Hypothalamus (tissue), 51 donors: ENCODE measurements at regions not wholly inside any gene's neighbourhood (a gene's known extent, or its start where the extent isn't known, plus 50 kb on each side); places are given as distances from the start of the nearest gene placed in this dataset.

Experiments used
- DNase-seq, 51 donors: peaks; one replicate each; lab custom pipeline; 2025; lab: John Stamatoyannopoulos, UW

GRCh38 chr11:127639916-127640315 lies 639.3 kb upstream of the KIRREL3 start:
- no peak for DNase-seq

GRCh38 chr11:127632976-127633680 lies 632.6 kb upstream of the KIRREL3 start:
- DNase-seq, result no peak

GRCh38 chr11:127632546-127632945 lies 632.0 kb upstream of the KIRREL3 start:
- DNase-seq, result no peak

DNA sequence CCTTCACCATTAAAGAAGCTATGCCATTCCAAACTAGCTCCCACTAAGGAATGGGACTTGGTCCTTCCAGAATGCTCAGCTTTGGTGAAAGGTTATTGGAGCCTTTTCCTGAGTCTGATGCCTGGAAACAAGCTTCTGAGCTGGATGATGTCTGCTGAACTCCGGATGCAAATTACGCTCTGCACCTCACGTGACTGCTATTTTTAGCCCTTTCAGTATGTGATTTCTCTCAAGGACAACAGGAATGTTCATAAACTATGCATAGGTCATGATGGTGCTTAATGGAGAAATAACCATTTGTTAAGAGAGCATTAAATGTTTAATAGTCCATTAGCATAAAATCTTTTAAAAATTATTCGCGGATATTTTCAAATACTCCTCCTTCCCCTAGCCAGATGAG lies 631.4 kb upstream of the KIRREL3 start:
- DNase-seq, result no peak

GRCh38 chr11:127629200-127629599 lies 628.6 kb upstream of the KIRREL3 start:
- no peak for DNase-seq

DNA sequence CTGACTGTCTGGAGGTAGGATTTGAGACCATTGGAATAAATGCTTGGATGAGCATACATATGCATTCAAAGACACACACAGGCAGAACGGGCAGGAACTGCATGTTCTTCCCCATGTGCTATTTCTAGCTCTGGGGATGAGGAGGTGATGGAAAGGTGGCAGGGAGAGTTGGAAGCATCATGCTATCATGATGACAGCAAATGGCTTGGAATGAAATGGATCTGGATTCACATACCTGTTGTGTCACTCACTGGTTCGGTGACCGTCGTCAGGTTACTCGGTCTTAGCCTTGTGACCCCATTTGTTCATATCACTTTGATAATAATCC lies 627.9 kb upstream of the KIRREL3 start:
- no peak for DNase-seq

DNA sequence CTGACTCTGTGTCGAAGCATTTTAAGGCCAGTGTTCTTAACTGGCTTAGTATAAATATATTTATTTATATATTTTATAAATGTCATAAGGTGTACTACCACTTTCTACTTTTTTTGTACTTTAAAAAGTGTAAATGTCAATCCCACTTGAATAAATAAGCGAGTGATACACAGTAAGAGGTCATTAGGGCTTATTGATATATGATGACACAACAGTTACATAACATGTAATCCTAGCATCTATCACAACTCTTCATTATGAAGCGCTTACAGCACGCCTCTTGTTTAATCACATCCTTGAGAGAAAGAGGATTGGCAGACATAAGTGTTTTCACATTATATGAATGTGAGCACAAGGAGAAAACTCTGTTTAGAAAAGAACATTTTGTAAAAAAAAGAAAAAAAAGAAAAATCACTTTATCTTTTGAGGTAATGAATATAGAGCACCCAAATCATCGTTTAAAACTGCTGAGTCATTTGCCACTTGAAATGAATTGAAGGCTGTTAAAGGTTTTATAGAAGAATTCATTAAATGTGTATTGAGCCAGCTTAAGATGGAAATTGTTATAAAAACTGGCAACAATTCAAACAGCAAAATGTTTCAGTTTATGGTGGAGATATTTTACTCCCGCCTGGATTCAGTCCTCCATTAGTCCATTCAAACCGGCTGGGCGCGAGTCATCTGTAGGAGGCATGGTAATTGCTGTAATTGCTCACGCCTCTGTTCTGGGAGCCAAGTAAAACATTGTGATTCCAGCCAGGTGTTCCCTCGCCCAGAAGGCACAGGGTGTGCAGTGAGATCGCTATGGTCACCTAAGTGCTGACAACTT lies 627.3 kb upstream of the KIRREL3 start:
- peak in 3 of 51 donors; percentile 1 to 44 (median 4) for DNase-seq

DNA sequence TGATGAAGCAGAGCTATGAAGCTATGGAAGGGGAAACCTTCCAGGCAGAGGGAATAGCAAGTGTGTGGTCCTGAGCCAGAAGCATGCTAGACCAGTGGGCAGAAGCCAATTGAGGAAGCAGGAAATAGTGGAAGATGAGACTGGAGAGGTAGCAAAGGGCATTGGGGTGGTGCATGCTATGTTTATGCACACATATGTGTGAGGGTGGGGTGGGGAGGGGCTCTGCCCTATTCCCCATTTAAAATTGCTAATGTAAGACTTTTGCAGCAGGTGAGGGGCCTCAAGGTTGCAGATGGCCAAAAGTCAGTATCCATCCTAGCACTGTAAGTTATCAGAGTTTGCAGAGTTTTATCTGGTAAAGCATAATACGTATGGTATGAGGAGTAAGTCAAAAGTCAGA lies 626.6 kb upstream of the KIRREL3 start:
- DNase-seq, result no peak

DNA sequence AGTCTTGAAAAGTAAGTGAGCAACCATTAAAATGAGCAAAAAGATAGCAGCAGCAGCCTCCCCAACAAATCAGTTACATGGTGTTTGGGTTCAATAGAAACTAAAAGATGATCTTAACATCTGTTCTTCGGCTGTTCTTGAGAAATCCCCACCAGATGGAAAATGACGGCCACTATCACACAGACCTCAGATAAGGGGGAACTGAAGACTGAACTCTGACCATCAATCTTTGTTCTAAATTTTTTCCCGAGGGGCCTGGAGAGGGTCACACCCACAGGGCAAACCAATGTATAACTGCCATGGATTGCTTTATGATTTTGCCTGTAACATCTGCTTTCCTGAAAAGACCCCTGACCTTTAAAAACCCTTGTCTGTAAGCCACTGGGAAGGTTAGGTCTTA lies 624.8 kb upstream of the KIRREL3 start:
- no peak for DNase-seq

DNA sequence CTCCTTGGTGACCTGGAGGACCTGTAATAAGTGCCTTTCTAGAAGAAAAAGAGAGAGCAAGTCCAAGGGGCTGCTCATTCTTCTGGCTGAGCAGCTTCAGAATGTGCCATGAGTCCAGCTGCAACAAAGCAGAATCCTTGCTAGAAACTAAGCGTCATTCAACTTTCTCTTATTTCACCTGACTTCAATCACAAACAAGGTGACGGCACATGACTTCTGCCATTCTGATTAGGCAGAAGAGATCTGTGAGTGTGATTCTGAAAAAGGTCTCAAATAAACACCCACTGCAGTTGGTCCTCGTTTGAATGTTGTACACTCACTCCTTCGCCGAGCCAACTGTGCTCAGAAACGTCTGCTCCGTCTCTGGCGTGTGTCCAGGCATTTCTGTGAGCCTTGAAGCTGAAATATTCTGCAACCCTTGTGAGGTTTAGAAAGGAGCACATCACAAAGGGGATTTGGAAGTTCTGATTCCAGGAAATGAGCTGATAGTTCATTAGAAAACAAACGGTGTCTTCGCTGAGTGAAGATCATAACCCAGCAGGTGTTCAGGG lies 623.8 kb upstream of the KIRREL3 start:
- peak in 1 of 51 donors; percentile 21 for DNase-seq

DNA sequence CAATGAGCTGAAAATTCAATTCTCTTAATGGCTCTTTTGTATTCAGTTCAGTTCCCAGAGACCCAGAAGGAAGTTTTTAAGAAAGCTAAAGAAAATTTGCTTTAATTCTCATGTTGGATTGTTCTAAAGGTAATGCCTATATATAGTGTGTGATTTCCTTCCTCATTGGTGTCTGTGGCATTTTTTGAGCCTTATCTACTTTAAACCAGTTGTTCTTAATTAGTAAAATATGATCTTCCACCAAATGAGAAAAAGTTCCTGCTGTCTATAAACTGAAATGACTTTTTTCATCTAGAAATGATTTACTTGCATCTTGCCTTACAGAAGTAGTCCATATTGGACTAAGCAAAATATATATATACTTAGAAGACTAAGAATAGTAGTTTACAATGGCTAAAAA lies 622.1 kb upstream of the KIRREL3 start:
- DNase-seq, result no peak

GRCh38 chr11:127620671-127621070 lies 620.1 kb upstream of the KIRREL3 start:
- no peak for DNase-seq

DNA sequence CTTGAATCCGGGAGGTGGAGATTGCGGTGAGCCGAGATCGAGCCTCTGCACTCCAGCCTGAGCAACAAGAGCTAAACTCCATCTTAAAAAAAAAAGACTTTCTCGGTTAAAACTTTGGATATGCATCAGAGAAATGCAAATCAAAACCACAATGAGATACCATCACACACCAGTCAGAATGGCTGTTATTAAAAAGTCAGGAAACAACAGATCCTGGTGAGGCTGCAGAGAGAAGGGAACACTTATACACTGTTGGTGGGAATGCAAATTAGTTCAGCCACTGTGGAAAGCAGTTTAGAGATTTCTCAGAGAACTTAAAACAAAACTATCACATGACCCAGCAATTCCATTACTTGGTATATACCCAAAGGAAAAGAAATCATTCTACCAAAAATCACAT lies 619.4 kb upstream of the KIRREL3 start:
- no peak for DNase-seq

DNA sequence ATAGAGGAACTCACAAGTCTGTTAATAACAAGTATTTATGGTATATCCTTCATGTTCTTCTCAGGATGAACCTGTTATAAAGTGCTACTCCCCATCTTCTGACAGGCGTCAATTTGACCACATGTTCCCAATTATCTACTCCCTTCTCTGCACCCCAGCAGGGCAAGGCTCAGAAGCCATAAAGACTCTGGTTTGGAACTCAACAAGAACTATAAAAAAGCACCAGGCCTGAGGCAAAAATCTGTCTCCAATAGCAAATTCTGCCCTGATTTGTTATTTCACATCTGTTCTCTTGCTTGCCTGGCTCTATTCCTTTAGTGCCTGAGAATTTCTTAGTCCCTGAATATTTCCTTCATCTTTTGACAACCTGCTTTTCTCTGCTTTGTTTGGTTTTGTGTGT lies 618.2 kb upstream of the KIRREL3 start:
- DNase-seq, result no peak

- DNase-seq, result no peak
Observed at GRCh38 chr11:127616158-127616557, 615.6 kb upstream of the KIRREL3 start.

GRCh38 chr11:127612607-127613006 lies 612.0 kb upstream of the KIRREL3 start:
- DNase-seq, result no peak

GRCh38 chr11:127609025-127609773 lies 608.6 kb upstream of the KIRREL3 start:
- no peak for DNase-seq

GRCh38 chr11:127607487-127608085 lies 607.0 kb upstream of the KIRREL3 start:
- DNase-seq, result peak in 1 of 51 donors; percentile 13

- DNase-seq, result no peak
Observed at GRCh38 chr11:127601578-127601977, 601.0 kb upstream of the KIRREL3 start.

DNA sequence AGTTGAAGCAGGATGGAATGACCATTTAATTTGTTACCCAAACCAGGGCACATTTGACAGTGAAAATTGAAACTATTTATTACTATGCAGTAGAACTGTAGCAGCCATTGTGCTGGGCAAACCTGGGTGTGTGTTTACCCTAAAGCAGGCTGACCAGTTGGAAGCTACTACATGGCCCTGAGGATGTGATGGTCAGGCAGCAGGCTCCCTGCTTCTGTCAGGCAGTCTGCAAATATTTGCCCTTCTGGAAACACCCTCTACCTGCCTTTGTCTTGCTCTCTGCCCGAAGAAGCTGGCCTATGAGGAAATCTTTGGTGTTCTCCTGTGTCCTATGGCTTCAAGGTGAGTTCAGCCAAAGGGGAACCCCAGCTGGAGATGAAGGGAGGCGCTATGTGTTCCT lies 600.1 kb upstream of the KIRREL3 start:
- DNase-seq, result no peak

GRCh38 chr11:127598476-127598875 lies 597.9 kb upstream of the KIRREL3 start:
- DNase-seq, result no peak
